Body of pancreas (tissue), 4 donors: ENCODE measurements at regions not wholly inside any gene's neighbourhood (a gene's known extent, or its start where the extent isn't known, plus 50 kb on each side); places are given as distances from the start of the nearest gene placed in this dataset.

Source experiments
- POLR2A ChIP-seq, 3 donors: fragments of 450-650 bp; IDR thresholded peaks; one replicate each; pipeline ENCODE4 v1.6.1; 2016; ENCODE audit warnings: antibody characterized with exemption in 3 of 3, mild to moderate bottlenecking in 2 of 3
- TF ChIP-seq, protein P1 (sequence below), 7 experiments: fragments of 450-650 bp in 4 of 7; fragments of 200-600 bp in 3 of 7; sonication (generic) in 3 of 7; IDR thresholded peaks; one replicate each; pipeline ENCODE4 v1.5.1; 2016 to 2019; ENCODE audit warnings: antibody characterized with exemption in 7 of 7

DNA sequence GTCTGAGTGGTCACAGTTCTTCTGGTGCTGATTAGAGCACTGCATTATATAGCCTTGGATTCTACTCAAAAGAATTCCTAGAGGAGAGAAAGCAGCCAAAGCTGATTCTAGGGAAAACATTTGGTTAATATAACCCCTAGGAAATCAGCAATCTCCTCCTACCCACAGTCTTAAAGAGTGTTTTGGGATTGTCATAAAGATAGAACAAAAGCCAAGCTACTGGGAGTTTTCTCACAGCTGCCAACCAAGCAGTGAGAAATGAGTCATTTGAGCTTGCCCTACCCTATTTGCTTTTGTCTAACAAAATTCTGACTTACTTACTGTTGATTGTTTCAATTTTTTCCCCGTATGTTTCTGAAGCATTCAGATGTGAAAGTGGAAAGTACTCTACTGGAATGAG lies 469.3 kb downstream of the PLCL1 start:
- TF ChIP-seq, protein P1, sequence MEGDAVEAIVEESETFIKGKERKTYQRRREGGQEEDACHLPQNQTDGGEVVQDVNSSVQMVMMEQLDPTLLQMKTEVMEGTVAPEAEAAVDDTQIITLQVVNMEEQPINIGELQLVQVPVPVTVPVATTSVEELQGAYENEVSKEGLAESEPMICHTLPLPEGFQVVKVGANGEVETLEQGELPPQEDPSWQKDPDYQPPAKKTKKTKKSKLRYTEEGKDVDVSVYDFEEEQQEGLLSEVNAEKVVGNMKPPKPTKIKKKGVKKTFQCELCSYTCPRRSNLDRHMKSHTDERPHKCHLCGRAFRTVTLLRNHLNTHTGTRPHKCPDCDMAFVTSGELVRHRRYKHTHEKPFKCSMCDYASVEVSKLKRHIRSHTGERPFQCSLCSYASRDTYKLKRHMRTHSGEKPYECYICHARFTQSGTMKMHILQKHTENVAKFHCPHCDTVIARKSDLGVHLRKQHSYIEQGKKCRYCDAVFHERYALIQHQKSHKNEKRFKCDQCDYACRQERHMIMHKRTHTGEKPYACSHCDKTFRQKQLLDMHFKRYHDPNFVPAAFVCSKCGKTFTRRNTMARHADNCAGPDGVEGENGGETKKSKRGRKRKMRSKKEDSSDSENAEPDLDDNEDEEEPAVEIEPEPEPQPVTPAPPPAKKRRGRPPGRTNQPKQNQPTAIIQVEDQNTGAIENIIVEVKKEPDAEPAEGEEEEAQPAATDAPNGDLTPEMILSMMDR (IDR thresholded peaks at IDR 0.05): no peak
- no peak for TF ChIP-seq POLR2A (IDR thresholded peaks at IDR 0.05)
